ENCODE measurements at regions not wholly inside any gene's neighbourhood (a gene's known extent, or its start where the extent isn't known, plus 50 kb on each side); places are given as distances from the start of the nearest gene placed in this dataset.

- DNase-seq, result no peak
Observed at GRCh38 chr2:239756790-239757760, 268.1 kb downstream of the NDUFA10 start.

- DNase-seq, result no peak
Observed at GRCh38 chr2:239756031-239756789, 268.9 kb downstream of the NDUFA10 start.

GRCh38 chr2:239753401-239753837 lies 271.7 kb downstream of the NDUFA10 start:
- no peak for DNase-seq

GRCh38 chr2:239752951-239753350 lies 272.2 kb downstream of the NDUFA10 start:
- DNase-seq, result no peak

GRCh38 chr2:239751679-239752355 lies 273.3 kb downstream of the NDUFA10 start:
- no peak for DNase-seq

- no peak for DNase-seq
Observed at GRCh38 chr2:239750929-239751678, 274.0 kb downstream of the NDUFA10 start.

GRCh38 chr2:239750045-239750835 lies 274.9 kb downstream of the NDUFA10 start:
- no peak for DNase-seq

- no peak for DNase-seq
Observed at GRCh38 chr2:239749272-239749873, 275.8 kb downstream of the NDUFA10 start.

- no peak for DNase-seq
Observed at GRCh38 chr2:239748811-239749210, 276.3 kb downstream of the NDUFA10 start.

- DNase-seq, result no peak
Observed at GRCh38 chr2:239747771-239748170, 277.4 kb downstream of the NDUFA10 start.

- no peak for DNase-seq
Observed at GRCh38 chr2:239747274-239747673, 277.9 kb downstream of the NDUFA10 start.

- DNase-seq, result no peak
Observed at GRCh38 chr2:239746559-239747246, 278.4 kb downstream of the NDUFA10 start.

GRCh38 chr2:239745386-239746227 lies 279.5 kb downstream of the NDUFA10 start:
- no peak for DNase-seq

- no peak for DNase-seq
Observed at GRCh38 chr2:239744706-239745340, 280.3 kb downstream of the NDUFA10 start.

GRCh38 chr2:239743206-239743605 lies 281.9 kb downstream of the NDUFA10 start:
- no peak for DNase-seq

GRCh38 chr2:239742377-239742776 lies 282.8 kb downstream of the NDUFA10 start:
- no peak for DNase-seq

- DNase-seq, result no peak
Observed at GRCh38 chr2:239739206-239739605, 285.9 kb downstream of the NDUFA10 start.

GRCh38 chr2:239738159-239738558 lies 287.0 kb downstream of the NDUFA10 start:
- DNase-seq, result no peak

- no peak for DNase-seq
Observed at GRCh38 chr2:239737144-239737463, 288.0 kb downstream of the NDUFA10 start.
